H9 (cell line): ENCODE measurements at regions not wholly inside any gene's neighbourhood (a gene's known extent, or its start where the extent isn't known, plus 50 kb on each side); places are given as distances from the start of the nearest gene placed in this dataset.

Source experiments
- DNase-seq: peaks from one replicate; pipeline ENCODE4 v3.0.0-alpha.2; 2017
- H2AFZ ChIP-seq: one replicate; pipeline ENCODE4 v1.6.1; 2013; ENCODE audit warnings: mild to moderate bottlenecking, low read length, control low read depth, moderate library complexity
- H2AK5ac ChIP-seq: 2 replicates; pipeline ENCODE4 v1.6.1; 2013; ENCODE audit warnings: low read length, control low read depth, mixed read lengths; ENCODE audit not compliant: insufficient read length
- H2BK120ac ChIP-seq: one replicate; pipeline ENCODE4 v1.6.1; 2013; ENCODE audit warnings: low read depth, mild to moderate bottlenecking, low read length, control low read depth, inconsistent platforms; ENCODE audit not compliant: poor library complexity, severe bottlenecking
- H2BK12ac ChIP-seq: 2 replicates; pipeline ENCODE4 v1.6.1; 2013; ENCODE audit warnings: low read length, control low read depth, mixed read lengths, low read depth; ENCODE audit not compliant: insufficient read length
- H2BK15ac ChIP-seq: 2 replicates; pipeline ENCODE4 v1.6.1; 2013; ENCODE audit warnings: low read depth, low read length, control low read depth
- H2BK20ac ChIP-seq: one replicate; pipeline ENCODE4 v1.6.1; 2013; ENCODE audit warnings: low read depth, mild to moderate bottlenecking, low read length, control low read depth, inconsistent platforms; ENCODE audit not compliant: poor library complexity, severe bottlenecking
- H2BK5ac ChIP-seq: 2 replicates; pipeline ENCODE4 v1.6.1; 2013; ENCODE audit warnings: low read length, control low read depth, mixed read lengths; ENCODE audit not compliant: insufficient read length
- H3K14ac ChIP-seq: 2 replicates; pipeline ENCODE4 v1.6.1; 2013; ENCODE audit warnings: low read length, control low read depth; ENCODE audit not compliant: insufficient read depth
- H3K18ac ChIP-seq: 2 replicates; pipeline ENCODE4 v1.6.1; 2013; ENCODE audit warnings: low read depth, mild to moderate bottlenecking, mixed read lengths, low read length, control low read depth; ENCODE audit not compliant: insufficient read length
- H3K23ac ChIP-seq: 2 replicates; pipeline ENCODE4 v1.6.1; 2013; ENCODE audit warnings: low read length, control low read depth, mixed read lengths, low read depth; ENCODE audit not compliant: insufficient read length
- H3K23me2 ChIP-seq: 2 replicates; pipeline ENCODE4 v1.6.1; 2013; ENCODE audit warnings: low read depth, mild to moderate bottlenecking, mixed read lengths, low read length, control low read depth; ENCODE audit not compliant: insufficient read length, poor library complexity, severe bottlenecking
- H3K27ac ChIP-seq: 2 replicates; pipeline ENCODE4 v1.5.1; 2013; ENCODE audit warnings: low read length, control low read depth, mixed read lengths, low read depth; ENCODE audit not compliant: insufficient read length
- H3K27me3 ChIP-seq: 2 replicates; pipeline ENCODE4 v1.6.1; 2013; ENCODE audit warnings: low read length, control low read depth, inconsistent platforms; ENCODE audit not compliant: insufficient read depth
- H3K4ac ChIP-seq: 2 replicates; pipeline ENCODE4 v1.6.1; 2013; ENCODE audit warnings: low read depth, mild to moderate bottlenecking, control low read depth, inconsistent platforms, low read length, moderate library complexity
- H3K4me1 ChIP-seq: 2 replicates; pipeline ENCODE4 v1.6.1; 2013; ENCODE audit warnings: low read length, control low read depth, inconsistent platforms; ENCODE audit not compliant: insufficient read depth
- H3K4me2 ChIP-seq: 2 replicates; pipeline ENCODE4 v1.6.1; 2013; ENCODE audit warnings: low read length, control low read depth, mixed read lengths; ENCODE audit not compliant: insufficient read length, insufficient read depth
- H3K56ac ChIP-seq: 2 replicates; pipeline ENCODE4 v1.6.1; 2013; ENCODE audit warnings: low read depth, mild to moderate bottlenecking, mixed read lengths, low read length, control low read depth; ENCODE audit not compliant: insufficient read length
- H3K79me1 ChIP-seq: 2 replicates; pipeline ENCODE4 v1.6.1; 2013; ENCODE audit warnings: low read depth, mild to moderate bottlenecking, moderate library complexity, low read length, control low read depth, inconsistent platforms; ENCODE audit not compliant: insufficient read depth, poor library complexity, severe bottlenecking
- H3K79me2 ChIP-seq: 2 replicates; pipeline ENCODE4 v1.6.1; 2013; ENCODE audit warnings: low read length, control low read depth, inconsistent platforms; ENCODE audit not compliant: insufficient read depth
- H3K9ac ChIP-seq: 2 replicates; pipeline ENCODE4 v1.6.1; 2013; ENCODE audit warnings: low read length, control low read depth, mixed read lengths; ENCODE audit not compliant: insufficient read length; ENCODE audit errors: extremely low read depth
- H3K9me3 ChIP-seq: one replicate; pipeline ENCODE4 v1.6.1; 2013; ENCODE audit warnings: low read depth, low read length, inconsistent platforms; ENCODE audit not compliant: control insufficient read depth
- H3T11ph ChIP-seq: one replicate; pipeline ENCODE4 v1.6.1; 2013; ENCODE audit warnings: mild to moderate bottlenecking, low read length, control low read depth, inconsistent platforms
- H4K20me1 ChIP-seq: one replicate; pipeline ENCODE4 v1.6.1; 2013; ENCODE audit not compliant: control insufficient read depth, insufficient read length, insufficient read depth
- H4K5ac ChIP-seq: 2 replicates; pipeline ENCODE4 v1.6.1; 2013; ENCODE audit warnings: low read depth, mild to moderate bottlenecking, mixed read lengths, low read length, control low read depth; ENCODE audit not compliant: insufficient read length
- H4K8ac ChIP-seq: replicated peaks from 2 replicates; pipeline ENCODE4 v1.6.1; 2013; ENCODE audit warnings: low read length, control low read depth, mixed read lengths, low read depth; ENCODE audit not compliant: insufficient read length
- H4K91ac ChIP-seq: 2 replicates; pipeline ENCODE4 v1.6.1; 2013; ENCODE audit warnings: low read depth, mild to moderate bottlenecking, moderate library complexity, mixed read lengths, low read length, control low read depth; ENCODE audit not compliant: insufficient read length
- H3K27ac Mint-ChIP-seq, 3 experiments: 2 replicates in 2 of 3; 3 replicates in 1 of 3; pipeline ENCODE4 v1.8.0; 2020 to 2021; ENCODE audit warnings: mixed read lengths in 3 of 3, mild to moderate bottlenecking in 1 of 3, moderate library complexity in 1 of 3
- H3K27me3 Mint-ChIP-seq: 2 replicates; pipeline ENCODE4 v1.8.0; 2021; ENCODE audit warnings: low read depth, mild to moderate bottlenecking, moderate library complexity, mixed read lengths
- H3K36me3 Mint-ChIP-seq, 3 experiments: 2 replicates in 2 of 3; 3 replicates in 1 of 3; pipeline ENCODE4 v1.8.0; 2020 to 2021; ENCODE audit warnings: low read depth in 3 of 3, mixed read lengths in 3 of 3; ENCODE audit not compliant: insufficient read depth in 1 of 3
- H3K4me1 Mint-ChIP-seq, 2 experiments: 2 replicates each; pipeline ENCODE4 v1.8.0; 2020; ENCODE audit warnings: mixed read lengths in 2 of 2
- H3K4me3 Mint-ChIP-seq, 2 experiments: 2 replicates in 1 of 2; 3 replicates in 1 of 2; pipeline ENCODE4 v1.8.0; 2020 to 2021; ENCODE audit warnings: mild to moderate bottlenecking in 2 of 2, mixed read lengths in 2 of 2, moderate library complexity in 1 of 2
- H3K9me3 Mint-ChIP-seq, 2 experiments: 2 replicates in 1 of 2; 3 replicates in 1 of 2; pipeline ENCODE4 v1.8.0; 2020; ENCODE audit warnings: mild to moderate bottlenecking in 2 of 2, mixed read lengths in 2 of 2, moderate library complexity in 1 of 2
- CTCF ChIP-seq: fragments of 200-600 bp; sonication (generic); conservative IDR thresholded peaks from 3 replicates; pipeline ENCODE4 v1.8.0; 2021; ENCODE audit warnings: antibody characterized with exemption, mild to moderate bottlenecking

- Histone ChIP-seq H4K91ac (no peak overlapping the region), H3K56ac (no peak overlapping the region), H2BK120ac (no peak overlapping the region), H2AFZ (no peak overlapping the region), H4K20me1 (no peaks in the 10 kb centered on the region), H2BK20ac (no peak overlapping the region), H3K27me3 (no peaks in the 10 kb centered on the region), H2BK12ac (no peak overlapping the region), H4K5ac (no peak overlapping the region), H2BK5ac (no peak overlapping the region), H2BK15ac (no peak overlapping the region), H3T11ph (no peak overlapping the region), H3K9ac (no peak overlapping the region), H3K9me3 (peaks cover 20% of the 10 kb centered on the region), H2AK5ac (no peak overlapping the region), H3K14ac (no peak overlapping the region), H3K18ac (no peak overlapping the region), H3K4ac (no peak overlapping the region), H3K79me1 (no peaks in the 10 kb centered on the region), H3K23me2 (no peaks in the 10 kb centered on the region), H3K27ac (no peak overlapping the region), H3K79me2 (no peaks in the 10 kb centered on the region), H3K4me1 (no peaks in the 10 kb centered on the region), H3K4me2 (no peak overlapping the region), H4K8ac (no peak overlapping the region), H3K23ac (no peak overlapping the region)
- H3K36me3 Mint-ChIP-seq, result no peaks in the 10 kb centered on the region; a peak in 1 of 7 replicates
- H3K4me1 Mint-ChIP-seq, result peaks cover 0 to 2% of the 10 kb centered on the region in 2 experiments; a peak in 2 of 4 replicates
- DNase-seq, result no peak
- H3K27ac Mint-ChIP-seq, result no peak overlapping the region
- H3K27me3 Mint-ChIP-seq, result no peaks in the 10 kb centered on the region
- no peak for TF ChIP-seq CTCF
- no peak overlapping the region for H3K4me3 Mint-ChIP-seq
- peaks cover 6 to 58% of the 10 kb centered on the region in 2 experiments; a peak in 4 of 5 replicates for H3K9me3 Mint-ChIP-seq
Observed at GRCh38 chrX:121562616-121563015, 515.2 kb downstream of the GLUD2 start.
